ENCODE measurements at regions not wholly inside any gene's neighbourhood (a gene's known extent, or its start where the extent isn't known, plus 50 kb on each side); places are given as distances from the start of the nearest gene placed in this dataset.

- H3K4me3 ChIP-seq (ENCODE audit: low read depth, low read length): no peak overlapping the region
- CTCF ChIA-PET: no interaction called here
- no peak for DNase-seq (ENCODE audit: low read depth, low spot score)
- TF ChIP-seq, protein P1, sequence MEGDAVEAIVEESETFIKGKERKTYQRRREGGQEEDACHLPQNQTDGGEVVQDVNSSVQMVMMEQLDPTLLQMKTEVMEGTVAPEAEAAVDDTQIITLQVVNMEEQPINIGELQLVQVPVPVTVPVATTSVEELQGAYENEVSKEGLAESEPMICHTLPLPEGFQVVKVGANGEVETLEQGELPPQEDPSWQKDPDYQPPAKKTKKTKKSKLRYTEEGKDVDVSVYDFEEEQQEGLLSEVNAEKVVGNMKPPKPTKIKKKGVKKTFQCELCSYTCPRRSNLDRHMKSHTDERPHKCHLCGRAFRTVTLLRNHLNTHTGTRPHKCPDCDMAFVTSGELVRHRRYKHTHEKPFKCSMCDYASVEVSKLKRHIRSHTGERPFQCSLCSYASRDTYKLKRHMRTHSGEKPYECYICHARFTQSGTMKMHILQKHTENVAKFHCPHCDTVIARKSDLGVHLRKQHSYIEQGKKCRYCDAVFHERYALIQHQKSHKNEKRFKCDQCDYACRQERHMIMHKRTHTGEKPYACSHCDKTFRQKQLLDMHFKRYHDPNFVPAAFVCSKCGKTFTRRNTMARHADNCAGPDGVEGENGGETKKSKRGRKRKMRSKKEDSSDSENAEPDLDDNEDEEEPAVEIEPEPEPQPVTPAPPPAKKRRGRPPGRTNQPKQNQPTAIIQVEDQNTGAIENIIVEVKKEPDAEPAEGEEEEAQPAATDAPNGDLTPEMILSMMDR (IDR thresholded peaks at IDR 0.05; ENCODE audit: insufficient read depth, low read length, missing control alignments): no peak
- POLR2A ChIA-PET: no interaction called here
Measured at GRCh38 chr2:48036312-48036711, 130.0 kb upstream of the FBXO11 start.

DNA sequence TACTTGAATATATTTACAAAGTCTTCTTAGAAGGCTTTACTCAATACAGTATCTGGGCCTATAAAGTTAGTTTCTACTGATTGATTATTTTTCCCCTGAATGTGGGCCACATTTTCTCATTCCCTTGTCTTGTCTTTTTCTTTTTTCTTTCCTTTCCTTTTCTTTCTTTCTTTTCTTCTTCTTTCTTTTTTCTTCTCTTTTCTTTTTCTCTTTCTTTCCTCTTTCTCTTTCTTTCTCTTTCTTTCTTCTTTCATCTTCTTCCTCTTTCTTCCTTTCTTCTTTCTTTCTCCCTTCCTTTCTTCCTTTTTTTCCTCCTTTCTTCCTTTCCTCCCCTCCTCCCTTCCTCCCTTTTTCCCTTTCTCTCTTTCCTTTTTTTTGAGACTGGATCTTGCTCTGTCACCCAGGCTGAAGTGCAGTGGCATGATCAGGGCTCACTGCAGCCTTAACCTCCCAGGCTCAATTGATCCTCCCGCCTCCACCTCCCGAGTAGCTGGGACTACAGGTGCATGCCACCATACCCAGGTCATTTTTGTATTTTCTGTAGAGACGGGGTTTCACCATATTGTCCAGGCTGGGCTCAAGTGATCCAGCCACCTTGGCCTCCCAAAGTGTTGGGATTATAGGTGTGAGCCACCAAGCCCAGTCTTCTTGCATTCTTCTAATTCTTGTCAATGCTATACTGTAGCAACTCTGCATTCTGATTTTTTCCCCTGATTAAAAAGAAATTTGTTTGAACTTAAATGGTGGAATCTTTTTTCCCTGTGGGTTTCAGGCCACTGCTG is 133.1 kb upstream of the FBXO11 start:
- POLR2A ChIA-PET: no interaction called here
- TF ChIP-seq, protein P1 (IDR thresholded peaks at IDR 0.05; ENCODE audit: insufficient read depth, low read length, missing control alignments): no peak
- DNase-seq (ENCODE audit: low read depth, low spot score): no peak
- CTCF ChIA-PET: no interaction called here
- H3K4me3 ChIP-seq (ENCODE audit: low read depth, low read length): no peak overlapping the region

DNA sequence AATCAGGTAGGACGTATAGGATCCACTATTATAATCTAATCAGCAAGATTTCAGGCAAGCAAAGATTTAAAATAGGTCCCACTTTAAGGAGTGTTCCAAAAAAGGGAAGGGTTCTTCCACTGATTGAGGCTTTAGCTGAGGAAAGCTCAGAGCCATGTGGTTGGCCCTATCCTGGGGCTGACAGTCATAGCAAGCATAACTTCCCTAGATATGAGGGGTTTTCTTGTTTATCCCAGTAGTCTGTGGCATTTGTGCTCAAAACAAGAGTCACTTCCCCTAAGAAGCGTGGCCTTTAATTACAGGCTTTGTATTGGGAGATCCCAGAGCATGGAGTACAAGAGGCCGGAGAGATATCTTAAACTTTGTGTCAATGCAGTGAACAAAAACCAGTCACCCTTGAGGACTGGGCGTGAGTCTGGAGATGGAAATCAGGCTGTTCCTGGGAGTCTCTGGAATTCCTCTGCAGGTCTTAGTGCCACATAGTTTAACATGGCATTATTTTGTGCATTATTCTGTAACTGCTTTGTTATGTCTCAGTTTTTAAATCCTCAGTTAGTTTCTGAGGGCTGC is 136.9 kb upstream of the FBXO11 start:
- DNase-seq (ENCODE audit: low read depth, low spot score): no peak
- TF ChIP-seq, protein P1 (IDR thresholded peaks at IDR 0.05; ENCODE audit: insufficient read depth, low read length, missing control alignments): no peak
- ChIA-PET POLR2A (no interaction called here), CTCF (no interaction called here)
- H3K4me3 ChIP-seq (ENCODE audit: low read depth, low read length): no peak overlapping the region

GRCh38 chr2:48043746-48044145 is 137.4 kb upstream of the FBXO11 start:
- H3K4me3 ChIP-seq (ENCODE audit: low read depth, low read length): no peak overlapping the region
- DNase-seq (ENCODE audit: low read depth, low spot score): no peak
- POLR2A ChIA-PET: no interaction called here
- TF ChIP-seq, protein P1 (IDR thresholded peaks at IDR 0.05; ENCODE audit: insufficient read depth, low read length, missing control alignments): no peak
- CTCF ChIA-PET: no interaction called here

GRCh38 chr2:48045613-48046012 is 139.3 kb upstream of the FBXO11 start:
- POLR2A ChIA-PET: no interaction called here

GRCh38 chr2:48048476-48049171 is 142.3 kb upstream of the FBXO11 start:
- POLR2A ChIA-PET: no interaction called here
- TF ChIP-seq, protein P1 (IDR thresholded peaks at IDR 0.05; ENCODE audit: insufficient read depth, low read length, missing control alignments): no peak
- CTCF ChIA-PET: no interaction called here
- H3K4me3 ChIP-seq (ENCODE audit: low read depth, low read length): no peak overlapping the region
- no peak for DNase-seq (ENCODE audit: low read depth, low spot score)

More at GRCh38 chr2:48045613-48046012, 139.3 kb upstream of the FBXO11 start:
- no peak overlapping the region for H3K4me3 ChIP-seq (ENCODE audit: low read depth, low read length)
- DNase-seq (ENCODE audit: low read depth, low spot score): no peak
- CTCF ChIA-PET: no interaction called here
- TF ChIP-seq, protein P1 (IDR thresholded peaks at IDR 0.05; ENCODE audit: insufficient read depth, low read length, missing control alignments): no peak

Measured in AG04449 (cell line).